Non-pigmented ciliary epithelial cell (primary cell): ENCODE measurements at regions not wholly inside any gene's neighbourhood (a gene's known extent, or its start where the extent isn't known, plus 50 kb on each side); places are given as distances from the start of the nearest gene placed in this dataset.
"Not testable (repeated sequence)": the region's sequence is repeated elsewhere in the genome, so short reads cannot be mapped to it uniquely, and the experiment has no call there.

ENCODE experiments used
- DNase-seq: peaks from one replicate; pipeline ENCODE4 v3.0.0-alpha.2; 2010; ENCODE audit warnings: low read depth

DNA sequence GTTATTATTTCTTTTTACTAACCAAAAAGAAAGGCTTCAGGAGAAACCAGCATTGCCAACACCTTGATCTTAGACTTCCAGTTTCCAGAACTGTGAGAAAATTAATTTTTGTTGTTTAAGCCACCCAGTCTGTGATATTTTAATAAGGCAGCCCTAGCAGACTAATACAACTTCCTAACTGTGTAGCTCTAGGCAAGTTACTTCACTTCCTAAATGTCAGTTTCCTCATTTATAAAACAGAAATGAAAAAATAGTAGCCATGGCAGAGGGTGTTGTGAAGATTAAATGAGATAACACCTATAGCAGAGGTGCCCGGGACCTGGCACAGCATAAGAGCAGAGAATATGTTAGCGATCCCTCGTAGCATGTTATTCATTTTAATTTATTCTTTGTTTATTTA is 66.6 kb upstream of the HAND1 start:
- DNase-seq = no peak

DNA sequence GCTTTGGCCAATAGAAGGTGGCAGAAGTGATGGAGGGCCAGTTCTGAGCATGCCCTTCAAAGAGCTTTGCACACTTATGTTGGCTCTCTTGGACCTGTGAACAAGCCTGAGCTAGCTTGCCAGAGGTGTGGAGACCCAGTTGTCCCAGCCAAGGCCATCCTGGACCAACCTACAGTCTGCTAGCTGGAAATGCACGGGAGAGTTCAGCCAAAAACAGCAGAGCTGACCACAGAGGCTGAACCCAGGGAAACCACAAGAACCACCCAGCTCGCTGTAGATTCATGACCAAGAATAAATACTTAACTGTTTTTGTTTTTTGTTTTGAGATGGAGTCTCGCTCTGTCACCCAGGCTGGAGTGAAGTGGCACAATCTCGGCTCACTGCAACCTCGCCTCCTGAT is 65.4 kb upstream of the HAND1 start:
- no peak for DNase-seq

DNA sequence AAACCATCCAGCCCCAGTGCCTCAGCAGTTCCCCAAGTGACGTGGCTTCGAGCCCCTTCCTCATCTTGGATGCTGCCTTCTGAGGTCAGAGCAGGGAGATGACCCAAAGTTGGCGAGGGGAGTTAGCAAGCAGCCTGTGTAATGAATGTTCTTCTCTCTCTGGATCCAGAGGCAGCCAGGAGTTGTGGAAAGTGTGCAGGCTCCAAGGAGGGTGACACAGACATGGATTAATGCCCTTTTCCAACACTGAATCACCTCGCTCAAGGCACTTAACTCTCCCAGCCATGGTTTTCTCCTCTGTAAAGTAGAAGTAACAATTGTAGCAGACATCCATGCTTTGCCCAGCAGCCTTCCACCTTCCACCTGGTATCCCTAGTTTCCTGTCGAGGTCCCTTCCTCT is 64.6 kb upstream of the HAND1 start:
- DNase-seq = no peak

DNA sequence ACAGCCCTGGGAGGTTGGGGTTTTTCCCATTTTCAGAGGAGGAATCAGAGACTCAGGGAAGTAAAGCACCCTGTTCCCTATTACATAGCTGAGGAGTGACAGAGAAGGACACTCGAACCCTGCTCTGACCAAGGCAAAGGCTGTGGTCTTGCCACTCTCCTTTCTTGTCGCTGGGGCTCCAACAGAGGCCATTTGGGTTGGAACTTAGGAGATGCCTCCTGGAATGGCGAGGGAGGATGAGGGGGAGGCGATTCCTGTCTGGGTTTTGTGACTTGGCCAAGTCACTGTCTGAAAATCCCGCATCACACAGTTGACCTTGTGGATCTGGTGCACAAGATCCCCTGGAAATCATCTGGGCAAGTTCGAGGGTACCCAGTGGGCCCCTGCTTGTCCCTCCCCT is 64.0 kb upstream of the HAND1 start:
- no peak for DNase-seq

DNA sequence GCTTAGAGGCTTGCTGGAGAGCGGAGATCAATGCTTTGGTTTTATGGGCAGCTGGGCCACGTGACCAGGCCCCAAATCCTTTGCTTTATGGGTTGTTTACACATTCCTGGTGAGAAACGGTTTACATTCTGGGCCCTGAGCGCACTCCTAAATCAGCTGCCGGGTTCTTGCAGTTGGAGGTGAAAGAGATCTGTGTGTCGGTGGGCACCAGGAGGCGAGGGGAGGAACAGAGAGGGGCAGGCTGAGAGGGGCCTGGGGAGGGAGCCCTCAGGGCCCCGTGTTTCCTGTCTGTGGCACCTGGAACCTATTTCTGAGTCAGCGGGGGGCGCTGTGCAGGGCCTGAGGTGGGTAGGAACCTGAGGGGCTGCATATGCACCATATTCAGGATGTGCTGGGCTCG is 63.5 kb upstream of the HAND1 start:
- no peak for DNase-seq

DNA sequence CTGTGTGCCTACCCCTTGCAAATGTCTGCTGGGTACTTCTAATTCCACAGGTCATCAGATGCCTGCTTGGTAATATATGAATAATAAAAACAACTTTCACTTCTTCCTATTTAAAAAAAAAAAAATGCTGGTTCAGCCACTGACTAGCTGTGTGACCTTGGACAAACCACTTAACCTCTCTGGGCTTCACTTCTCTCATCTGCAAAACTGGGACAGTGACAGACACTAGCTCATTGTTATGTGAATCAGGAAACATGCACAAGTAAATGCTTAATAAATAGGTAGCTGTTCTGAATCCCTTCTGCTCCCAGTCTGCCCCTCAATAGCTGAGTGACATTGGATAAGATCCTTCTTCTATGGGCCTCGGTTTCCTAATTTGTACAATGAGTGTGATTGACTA is 62.6 kb upstream of the HAND1 start:
- DNase-seq = no peak

DNA sequence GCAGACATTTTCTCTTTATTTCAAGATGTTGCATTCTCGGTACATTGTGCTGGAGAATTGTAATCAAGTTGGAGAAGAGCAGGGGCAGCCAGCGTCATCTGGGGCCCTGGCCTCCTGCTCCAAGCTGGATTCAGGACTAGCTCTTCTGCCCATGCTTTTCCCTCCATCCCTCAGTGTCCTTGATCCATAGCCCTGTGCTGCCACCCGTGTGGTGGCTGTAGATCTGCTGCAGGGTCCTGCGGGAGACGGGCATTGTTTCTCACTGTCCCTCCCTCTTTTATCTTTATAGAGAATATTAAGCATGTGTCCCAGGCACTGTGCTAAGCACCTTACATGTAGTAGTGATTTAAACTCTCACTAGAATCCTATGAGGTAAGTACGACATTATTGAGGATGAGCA is 60.5 kb upstream of the HAND1 start:
- no peak for DNase-seq

DNA sequence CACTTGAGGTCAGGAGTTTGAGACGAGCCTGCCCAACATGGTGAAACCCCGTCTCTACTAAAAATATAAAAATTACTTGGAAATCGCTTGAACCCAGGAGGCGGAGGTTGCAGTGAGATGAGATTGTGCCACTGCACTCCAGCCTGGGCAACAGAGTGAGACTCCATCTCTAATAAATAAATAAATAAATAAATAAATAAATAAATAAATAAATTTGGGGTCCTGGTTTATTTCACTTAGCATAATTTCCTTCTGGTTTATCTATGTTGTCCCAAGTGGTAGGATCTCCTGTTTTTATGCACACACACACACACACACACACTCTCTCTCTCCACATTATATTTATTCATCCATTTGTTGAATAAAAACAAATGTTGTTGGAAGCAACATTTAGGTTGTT is 58.4 kb upstream of the HAND1 start:
- DNase-seq = not testable (repeated sequence)

DNA sequence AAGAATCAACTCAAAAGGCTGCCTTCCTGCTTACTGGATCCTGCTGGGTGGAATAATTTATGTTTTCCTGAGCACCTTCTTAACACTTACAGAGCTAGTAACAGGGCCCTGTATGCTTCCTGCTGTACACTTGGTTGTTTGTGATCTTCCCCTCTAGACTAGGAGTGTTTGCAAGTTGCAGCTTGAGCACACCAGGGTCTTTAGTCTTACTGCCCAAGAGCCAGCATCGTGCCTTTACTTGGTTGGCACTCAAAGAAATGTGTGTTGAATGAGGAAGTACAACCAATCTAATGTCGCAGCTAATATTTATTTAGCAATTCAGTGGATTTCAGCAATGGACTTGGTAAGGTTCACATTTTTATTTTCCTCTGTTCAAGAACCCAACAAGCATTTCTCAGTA is 57.5 kb upstream of the HAND1 start:
- DNase-seq = no peak

DNA sequence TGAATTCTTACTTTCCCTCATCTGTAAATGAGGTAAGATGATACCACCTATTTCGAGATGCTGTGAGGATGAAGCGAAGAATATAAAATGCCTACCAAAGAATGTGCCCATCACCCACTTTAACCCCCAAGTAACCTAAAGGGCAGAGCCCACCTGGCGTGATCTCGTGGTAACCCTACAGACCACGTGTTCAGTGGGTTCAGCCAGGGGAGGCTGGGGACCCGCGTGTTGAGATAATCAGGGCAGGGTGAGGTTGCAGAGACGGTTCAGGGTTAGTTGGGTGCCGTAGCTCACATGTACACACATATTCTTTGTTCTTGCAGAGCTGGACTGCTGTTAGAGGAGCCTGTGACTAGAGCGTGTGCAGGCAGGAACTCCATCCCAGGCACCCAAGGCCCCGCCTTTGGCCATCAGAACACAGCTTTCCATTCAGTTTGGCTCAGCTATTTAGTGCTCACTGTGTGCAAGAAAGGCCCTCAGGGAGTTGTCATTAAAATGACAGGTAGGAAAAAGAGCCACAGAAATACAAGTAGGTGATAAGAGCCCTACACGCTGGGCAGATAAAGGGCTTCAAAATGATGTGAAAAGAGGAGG is 56.5 kb upstream of the HAND1 start:
- DNase-seq = no peak

DNA sequence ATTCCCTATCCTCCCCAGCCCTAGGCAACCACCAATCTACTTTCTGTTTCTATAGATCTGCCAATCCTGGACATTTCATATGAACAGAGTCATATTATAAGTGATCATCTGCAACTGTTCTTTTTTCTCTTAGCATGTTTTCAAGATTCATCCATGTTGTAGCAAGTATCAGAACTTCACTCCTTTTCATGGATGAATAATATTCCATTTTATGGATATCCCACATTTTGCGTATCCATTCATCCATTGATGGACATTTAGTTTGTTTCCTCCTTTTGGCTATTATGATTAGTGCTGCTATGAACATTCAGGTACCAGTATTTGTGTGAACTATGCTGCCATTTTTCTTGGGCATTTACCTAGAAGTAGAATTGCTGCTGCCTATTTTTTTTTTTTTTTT is 51.3 kb upstream of the HAND1 start:
- no peak for DNase-seq

DNA sequence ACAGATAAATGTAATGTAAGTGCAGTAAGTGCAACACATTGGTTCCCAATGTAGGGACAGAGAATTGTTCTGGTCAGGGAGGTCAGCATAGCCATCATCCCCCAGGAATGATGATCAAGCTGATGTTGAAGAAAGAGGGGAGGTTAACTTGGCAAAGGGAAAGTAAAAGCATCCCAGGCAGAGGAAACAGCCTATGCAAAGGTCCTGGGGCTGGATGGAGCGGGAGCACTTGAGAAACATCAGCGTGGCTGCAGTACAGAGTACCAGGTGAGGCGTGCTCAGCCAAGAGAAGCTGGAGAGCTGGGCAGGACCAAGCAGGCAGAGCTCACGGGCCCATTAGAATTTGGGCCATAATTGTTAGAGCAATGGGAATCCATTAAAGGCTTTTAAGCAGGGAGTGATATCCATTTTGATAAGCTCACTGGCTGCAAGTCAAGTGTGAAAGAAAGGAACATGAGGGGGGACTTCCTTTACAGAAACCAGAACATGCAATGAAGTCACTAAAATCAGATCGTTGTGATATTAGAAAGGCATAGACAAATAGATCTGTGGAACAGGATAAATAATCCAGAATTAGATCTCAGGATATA is 50.1 kb upstream of the HAND1 start:
- no peak for DNase-seq
